ENCODE measurements at regions not wholly inside any gene's neighbourhood (a gene's known extent, or its start where the extent isn't known, plus 50 kb on each side); places are given as distances from the start of the nearest gene placed in this dataset.

- Histone ChIP-seq H3K36me3 (replicated peaks in 1 of 2; ENCODE audit: control insufficient read depth in 1 of 2, insufficient read depth in 2 of 2, low read length in 1 of 2) (no peaks in the 10 kb centered on the region), H3K27me3 (ENCODE audit: insufficient read depth) (no peaks in the 10 kb centered on the region), H3K4me2 (no peak overlapping the region), H3K4me3 (ENCODE audit: low read depth in 2 of 2, low read length in 1 of 2) (no peak overlapping the region), H3K27ac (ENCODE audit: low read depth in 2 of 2, low read length in 1 of 2) (no peak overlapping the region), H3K9ac (no peak overlapping the region), H4K20me1 (ENCODE audit: insufficient read depth) (no peaks in the 10 kb centered on the region), H3F3A (replicated peaks; ENCODE audit: insufficient read depth) (no peaks in the 10 kb centered on the region), H3K4me1 (ENCODE audit: control insufficient read depth in 1 of 2, insufficient read depth in 2 of 2, low read depth in 1 of 2, low read length in 1 of 2) (no peaks in the 10 kb centered on the region; a peak in 1 of 4 replicates), H3K9me3 (no peaks in the 10 kb centered on the region), H2AFZ (ENCODE audit: low read depth) (no peak overlapping the region), H3K79me2 (ENCODE audit: insufficient read depth) (no peaks in the 10 kb centered on the region), H3K9me2 (no peaks in the 10 kb centered on the region)
- ChIA-PET POLR2A (no interaction called here), CTCF (interaction anchor here (1.3 kb wide), 1 partner anchor 89 kb away, joined by 3 read pairs; the partner anchor contains the start of gene THBS1)
- WGBS (ENCODE audit: low lambda C conversion rate), result 89% methylated on average over 12 of the region's 12 CpGs
- TF ChIP-seq EZH2phosphoT487 (IDR thresholded peaks at IDR 0.05; ENCODE audit: borderline replicate concordance, low read depth) (no peak), RXRA (IDR thresholded peaks at IDR 0.05; ENCODE audit: borderline replicate concordance, low read depth) (no peak), SMC3 (IDR thresholded peaks at IDR 0.05; ENCODE audit: low read depth, low read length) (no peak), SIN3A (IDR thresholded peaks at IDR 0.05; ENCODE audit: borderline replicate concordance, low read depth, low read length) (no peak), FOXJ3 (CRISPR knock-in tag; IDR thresholded peaks at IDR 0.05) (no peak), GABPA (IDR thresholded peaks at IDR 0.05; ENCODE audit: low read depth) (no peak), RCOR1 (IDR thresholded peaks at IDR 0.05; ENCODE audit: low read length) (no peak), MEF2A (IDR thresholded peaks at IDR 0.05; ENCODE audit: borderline replicate concordance, low read depth) (no peak), NFIC (IDR thresholded peaks at IDR 0.05; ENCODE audit: borderline replicate concordance) (no peak), FOSL2 (IDR thresholded peaks at IDR 0.05; ENCODE audit: borderline replicate concordance, low read depth) (no peak), USF1 (IDR thresholded peaks at IDR 0.05; ENCODE audit: borderline replicate concordance, low read depth) (no peak), GATA2 (CRISPR knock-in tag; IDR thresholded peaks at IDR 0.05) (no peak), MXI1 (IDR thresholded peaks at IDR 0.05; ENCODE audit: low read depth, low read length) (no peak), POLR2AphosphoS5 (IDR thresholded peaks at IDR 0.05; ENCODE audit: low read depth, low read length) (no peak), TCF12 (IDR thresholded peaks at IDR 0.05) (no peak), RFX5 (IDR thresholded peaks at IDR 0.05; ENCODE audit: low read length) (no peak), YY1 (IDR thresholded peaks at IDR 0.05; ENCODE audit: low read depth) (no peak)
- TF ChIP-seq, protein P1, sequence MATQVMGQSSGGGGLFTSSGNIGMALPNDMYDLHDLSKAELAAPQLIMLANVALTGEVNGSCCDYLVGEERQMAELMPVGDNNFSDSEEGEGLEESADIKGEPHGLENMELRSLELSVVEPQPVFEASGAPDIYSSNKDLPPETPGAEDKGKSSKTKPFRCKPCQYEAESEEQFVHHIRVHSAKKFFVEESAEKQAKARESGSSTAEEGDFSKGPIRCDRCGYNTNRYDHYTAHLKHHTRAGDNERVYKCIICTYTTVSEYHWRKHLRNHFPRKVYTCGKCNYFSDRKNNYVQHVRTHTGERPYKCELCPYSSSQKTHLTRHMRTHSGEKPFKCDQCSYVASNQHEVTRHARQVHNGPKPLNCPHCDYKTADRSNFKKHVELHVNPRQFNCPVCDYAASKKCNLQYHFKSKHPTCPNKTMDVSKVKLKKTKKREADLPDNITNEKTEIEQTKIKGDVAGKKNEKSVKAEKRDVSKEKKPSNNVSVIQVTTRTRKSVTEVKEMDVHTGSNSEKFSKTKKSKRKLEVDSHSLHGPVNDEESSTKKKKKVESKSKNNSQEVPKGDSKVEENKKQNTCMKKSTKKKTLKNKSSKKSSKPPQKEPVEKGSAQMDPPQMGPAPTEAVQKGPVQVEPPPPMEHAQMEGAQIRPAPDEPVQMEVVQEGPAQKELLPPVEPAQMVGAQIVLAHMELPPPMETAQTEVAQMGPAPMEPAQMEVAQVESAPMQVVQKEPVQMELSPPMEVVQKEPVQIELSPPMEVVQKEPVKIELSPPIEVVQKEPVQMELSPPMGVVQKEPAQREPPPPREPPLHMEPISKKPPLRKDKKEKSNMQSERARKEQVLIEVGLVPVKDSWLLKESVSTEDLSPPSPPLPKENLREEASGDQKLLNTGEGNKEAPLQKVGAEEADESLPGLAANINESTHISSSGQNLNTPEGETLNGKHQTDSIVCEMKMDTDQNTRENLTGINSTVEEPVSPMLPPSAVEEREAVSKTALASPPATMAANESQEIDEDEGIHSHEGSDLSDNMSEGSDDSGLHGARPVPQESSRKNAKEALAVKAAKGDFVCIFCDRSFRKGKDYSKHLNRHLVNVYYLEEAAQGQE (IDR thresholded peaks at IDR 0.05; ENCODE audit: low read depth, low read length), result no peak
- TF ChIP-seq, protein P2, sequence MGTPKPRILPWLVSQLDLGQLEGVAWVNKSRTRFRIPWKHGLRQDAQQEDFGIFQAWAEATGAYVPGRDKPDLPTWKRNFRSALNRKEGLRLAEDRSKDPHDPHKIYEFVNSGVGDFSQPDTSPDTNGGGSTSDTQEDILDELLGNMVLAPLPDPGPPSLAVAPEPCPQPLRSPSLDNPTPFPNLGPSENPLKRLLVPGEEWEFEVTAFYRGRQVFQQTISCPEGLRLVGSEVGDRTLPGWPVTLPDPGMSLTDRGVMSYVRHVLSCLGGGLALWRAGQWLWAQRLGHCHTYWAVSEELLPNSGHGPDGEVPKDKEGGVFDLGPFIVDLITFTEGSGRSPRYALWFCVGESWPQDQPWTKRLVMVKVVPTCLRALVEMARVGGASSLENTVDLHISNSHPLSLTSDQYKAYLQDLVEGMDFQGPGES (IDR thresholded peaks at IDR 0.05; ENCODE audit: low read depth, low read length), result no peak
- DNase-seq, result no peak
Observed at GRCh38 chr15:39491115-39491885, 89.6 kb upstream of the THBS1 start.

Data from SK-N-SH (cell line).